ENCODE measurements at regions not wholly inside any gene's neighbourhood (a gene's known extent, or its start where the extent isn't known, plus 50 kb on each side); places are given as distances from the start of the nearest gene placed in this dataset.

GRCh38 chr1:219367496-219367895, 193.8 kb downstream of the LYPLAL1 start:
- no peak for TF ChIP-seq CTCF (IDR thresholded peaks at IDR 0.05; ENCODE audit: low read depth, low read length)
- no peak overlapping the region for H3K4me3 ChIP-seq (ENCODE audit: low read depth, low read length)

DNA sequence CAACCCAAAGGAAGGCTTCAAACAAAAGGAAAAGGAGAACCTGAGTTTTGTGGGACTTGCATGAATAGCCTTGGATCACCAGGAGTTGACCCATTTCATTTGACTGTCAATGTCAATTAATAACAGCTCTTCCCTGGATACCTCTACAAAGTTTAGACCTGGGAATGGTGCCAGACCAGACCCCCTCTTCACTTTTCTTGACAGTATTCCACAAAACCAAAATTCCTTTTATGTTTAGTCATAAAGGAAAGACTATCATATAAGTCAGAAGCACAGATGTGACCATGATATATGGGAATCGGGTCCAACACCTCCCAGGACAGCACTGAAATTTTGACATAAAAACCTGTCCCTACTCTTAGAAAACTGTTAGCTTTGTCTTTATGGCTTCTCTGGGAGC, 191.8 kb downstream of the LYPLAL1 start:
- TF ChIP-seq CTCF (IDR thresholded peaks at IDR 0.05; ENCODE audit: low read depth, low read length): no peak
- no peak overlapping the region for H3K4me3 ChIP-seq (ENCODE audit: low read depth, low read length)

DNA sequence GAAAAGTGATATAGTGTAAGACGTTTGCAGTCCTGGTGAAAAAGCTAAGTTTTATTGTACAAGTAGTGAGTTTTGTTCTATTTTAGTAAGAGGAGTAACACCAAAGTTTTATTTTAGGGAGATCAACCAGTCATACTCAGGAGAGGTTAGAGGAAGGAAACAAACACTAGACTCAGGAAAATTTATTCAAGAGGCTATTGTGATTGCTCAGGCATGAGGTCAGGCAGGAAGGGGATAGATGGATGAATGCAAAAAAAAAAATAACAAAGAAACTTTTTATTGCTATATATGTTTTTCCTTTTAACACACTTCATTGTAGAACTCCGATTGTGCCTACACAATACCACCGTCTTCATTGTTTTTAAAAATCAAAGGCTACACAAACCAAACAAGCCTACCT, 189.0 kb downstream of the LYPLAL1 start:
- TF ChIP-seq CTCF (IDR thresholded peaks at IDR 0.05; ENCODE audit: low read depth, low read length): no peak
- H3K4me3 ChIP-seq (ENCODE audit: low read depth, low read length): no peak overlapping the region

GRCh38 chr1:219359126-219359525, 185.4 kb downstream of the LYPLAL1 start:
- no peak for TF ChIP-seq CTCF (IDR thresholded peaks at IDR 0.05; ENCODE audit: low read depth, low read length)
- no peak overlapping the region for H3K4me3 ChIP-seq (ENCODE audit: low read depth, low read length)

GRCh38 chr1:219358080-219358479, 184.4 kb downstream of the LYPLAL1 start:
- TF ChIP-seq CTCF (IDR thresholded peaks at IDR 0.05; ENCODE audit: low read depth, low read length): no peak
- no peak overlapping the region for H3K4me3 ChIP-seq (ENCODE audit: low read depth, low read length)

- no peak for TF ChIP-seq CTCF (IDR thresholded peaks at IDR 0.05; ENCODE audit: low read depth, low read length)
Observed at GRCh38 chr1:219354962-219355361, 181.3 kb downstream of the LYPLAL1 start.

GRCh38 chr1:219352961-219353651, 179.4 kb downstream of the LYPLAL1 start:
- no peak for TF ChIP-seq CTCF (IDR thresholded peaks at IDR 0.05; ENCODE audit: low read depth, low read length)
- no peak overlapping the region for H3K4me3 ChIP-seq (ENCODE audit: low read depth, low read length)

More at GRCh38 chr1:219354962-219355361, 181.3 kb downstream of the LYPLAL1 start:
- H3K4me3 ChIP-seq (ENCODE audit: low read depth, low read length): no peak overlapping the region

Data from WI38 (cell line).